AG04450 (cell line): ENCODE measurements at regions not wholly inside any gene's neighbourhood (a gene's known extent, or its start where the extent isn't known, plus 50 kb on each side); places are given as distances from the start of the nearest gene placed in this dataset.

Source experiments
- CTCF ChIA-PET: fragments of 300-600, 350-600 bp; formaldehyde crosslinking; extraction: SDS; loops from one replicate; lab custom pipeline; 2022; ENCODE audit warnings: antibody characterized with exemption, inconsistent platforms; lab: Charles Lee
- POLR2A ChIA-PET: fragments of 350-600 bp; formaldehyde crosslinking; extraction: SDS; loops from one replicate; lab custom pipeline; 2021; ENCODE audit warnings: antibody characterized with exemption, inconsistent platforms; lab: Yijun Ruan, JAX
- DNase-seq: peaks from one replicate; pipeline ENCODE4 v3.0.0-alpha.2; 2011; ENCODE audit warnings: low read depth, low spot score
- H3K27ac ChIP-seq: one replicate; pipeline ENCODE4 v1.5.1; 2012; ENCODE audit warnings: low read depth, low read length, control low read depth
- H3K27me3 ChIP-seq: one replicate; pipeline ENCODE4 v1.6.0; 2012; ENCODE audit warnings: low read length; ENCODE audit not compliant: control insufficient read depth, insufficient read depth
- H3K4me3 ChIP-seq: 2 replicates; pipeline ENCODE4 v1.5.1; 2011; ENCODE audit warnings: mild to moderate bottlenecking, low read depth, low read length, control low read depth
- H3K9me3 ChIP-seq: 2 replicates; pipeline ENCODE4 v1.5.1; 2012; ENCODE audit warnings: low read length; ENCODE audit not compliant: control insufficient read depth, insufficient read depth
- TF ChIP-seq, protein P1 (sequence below): IDR thresholded peaks from 2 replicates; pipeline ENCODE4 v1.5.1; 2011; ENCODE audit warnings: low read depth, low read length, control low read depth, inconsistent platforms

- no peak for DNase-seq
- CTCF ChIA-PET: interaction anchor here (1.0 kb wide), 1 partner anchor 16 kb away, joined by 4 read pairs; no protein-coding TSS in a partner anchor
- Histone ChIP-seq H3K27ac (no peak overlapping the region), H3K4me3 (no peak overlapping the region), H3K27me3 (no peaks in the 10 kb centered on the region), H3K9me3 (no peaks in the 10 kb centered on the region)
- TF ChIP-seq, protein P1, sequence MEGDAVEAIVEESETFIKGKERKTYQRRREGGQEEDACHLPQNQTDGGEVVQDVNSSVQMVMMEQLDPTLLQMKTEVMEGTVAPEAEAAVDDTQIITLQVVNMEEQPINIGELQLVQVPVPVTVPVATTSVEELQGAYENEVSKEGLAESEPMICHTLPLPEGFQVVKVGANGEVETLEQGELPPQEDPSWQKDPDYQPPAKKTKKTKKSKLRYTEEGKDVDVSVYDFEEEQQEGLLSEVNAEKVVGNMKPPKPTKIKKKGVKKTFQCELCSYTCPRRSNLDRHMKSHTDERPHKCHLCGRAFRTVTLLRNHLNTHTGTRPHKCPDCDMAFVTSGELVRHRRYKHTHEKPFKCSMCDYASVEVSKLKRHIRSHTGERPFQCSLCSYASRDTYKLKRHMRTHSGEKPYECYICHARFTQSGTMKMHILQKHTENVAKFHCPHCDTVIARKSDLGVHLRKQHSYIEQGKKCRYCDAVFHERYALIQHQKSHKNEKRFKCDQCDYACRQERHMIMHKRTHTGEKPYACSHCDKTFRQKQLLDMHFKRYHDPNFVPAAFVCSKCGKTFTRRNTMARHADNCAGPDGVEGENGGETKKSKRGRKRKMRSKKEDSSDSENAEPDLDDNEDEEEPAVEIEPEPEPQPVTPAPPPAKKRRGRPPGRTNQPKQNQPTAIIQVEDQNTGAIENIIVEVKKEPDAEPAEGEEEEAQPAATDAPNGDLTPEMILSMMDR: no peak
- POLR2A ChIA-PET: interaction anchor here (1.2 to 1.8 kb wide), 3 partner anchors 8 to 117 kb away, joined by 3 to 5 read pairs (median 3); no protein-coding TSS in a partner anchor
These were observed 243.7 kb downstream of the ALDH8A1 start for GRCh38 chr6:134706153-134706552.

GRCh38 chr6:134703206-134703605, 246.7 kb downstream of the ALDH8A1 start:
- H3K4me3 ChIP-seq: no peak overlapping the region
- no peaks in the 10 kb centered on the region for H3K27me3 ChIP-seq
- ChIA-PET POLR2A (interaction anchor here (0.6 kb wide), 1 partner anchor 759 kb away, joined by 3 read pairs; no protein-coding TSS in a partner anchor), CTCF (no interaction called here)
- DNase-seq: no peak
- TF ChIP-seq, protein P1: no peak
- no peak overlapping the region for H3K27ac ChIP-seq
- H3K9me3 ChIP-seq: no peaks in the 10 kb centered on the region

DNA sequence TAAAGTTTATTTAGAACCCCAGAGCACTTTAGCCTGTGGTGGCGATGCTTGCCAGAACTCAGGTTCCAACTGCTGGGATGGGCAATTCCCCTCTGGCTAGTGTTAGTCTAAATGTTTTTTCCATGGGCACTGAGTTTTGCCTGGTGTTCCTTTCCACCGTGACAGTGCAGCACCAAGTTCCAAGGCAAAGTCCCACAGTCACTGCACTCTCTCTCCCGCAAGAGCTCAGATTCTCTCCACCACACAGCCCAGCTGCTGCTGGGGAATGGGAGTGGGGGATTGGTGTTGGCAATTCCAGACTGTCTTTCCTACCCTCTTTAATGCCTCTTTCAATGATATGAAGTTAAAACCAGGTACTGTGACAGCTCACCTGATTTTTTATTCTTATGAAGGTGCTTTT, 247.6 kb downstream of the ALDH8A1 start:
- POLR2A ChIA-PET: no interaction called here

GRCh38 chr6:134701301-134701700, 248.6 kb downstream of the ALDH8A1 start:
- POLR2A ChIA-PET: no interaction called here
- CTCF ChIA-PET: no interaction called here

More for the DNA sequence above, 247.6 kb downstream of the ALDH8A1 start:
- Histone ChIP-seq H3K4me3 (no peak overlapping the region), H3K27ac (no peak overlapping the region), H3K9me3 (no peaks in the 10 kb centered on the region), H3K27me3 (no peaks in the 10 kb centered on the region)
- TF ChIP-seq, protein P1: no peak
- no peak for DNase-seq
- CTCF ChIA-PET: no interaction called here

GRCh38 chr6:134698228-134698627, 251.7 kb downstream of the ALDH8A1 start:
- POLR2A ChIA-PET: interaction anchor here (0.5 to 1.0 kb wide), 5 partner anchors 9 to 243 kb away, joined by 3 to 7 read pairs (median 5); no protein-coding TSS in a partner anchor
- DNase-seq: peak; percentile 59
- H3K9me3 ChIP-seq: no peaks in the 10 kb centered on the region
- CTCF ChIA-PET: interaction anchor here (0.6 to 0.7 kb wide), 2 partner anchors 45 to 59 kb away, joined by 3 to 5 read pairs; no protein-coding TSS in a partner anchor
- TF ChIP-seq, protein P1: no peak
- H3K27ac ChIP-seq: no peak overlapping the region
- H3K27me3 ChIP-seq: no peaks in the 10 kb centered on the region
- no peak overlapping the region for H3K4me3 ChIP-seq

More at GRCh38 chr6:134701301-134701700, 248.6 kb downstream of the ALDH8A1 start:
- no peak overlapping the region for H3K4me3 ChIP-seq
- H3K9me3 ChIP-seq: no peaks in the 10 kb centered on the region
- DNase-seq: no peak
- no peak overlapping the region for H3K27ac ChIP-seq
- TF ChIP-seq, protein P1: no peak
- no peaks in the 10 kb centered on the region for H3K27me3 ChIP-seq
